GM06990 (cell line): ENCODE measurements at regions not wholly inside any gene's neighbourhood (a gene's known extent, or its start where the extent isn't known, plus 50 kb on each side); places are given as distances from the start of the nearest gene placed in this dataset.

Experiments
- DNase-seq: peaks from one replicate; pipeline ENCODE4 v3.0.0-alpha.2; 2011; ENCODE audit not compliant: insufficient read length; ENCODE audit errors: extremely low read depth
- H3K27me3 ChIP-seq: replicated peaks from 2 replicates; pipeline ENCODE4 v1.6.0; 2011; ENCODE audit warnings: low read length; ENCODE audit not compliant: control insufficient read depth, insufficient read depth
- H3K36me3 ChIP-seq: 2 replicates; pipeline ENCODE4 v1.5.1; 2011; ENCODE audit warnings: low read length; ENCODE audit not compliant: control insufficient read depth, insufficient read depth
- H3K4me3 ChIP-seq: replicated peaks from 2 replicates; pipeline ENCODE4 v1.5.1; 2011; ENCODE audit warnings: low read depth, mild to moderate bottlenecking, control low read depth, low read length
- CTCF ChIP-seq: IDR thresholded peaks from 2 replicates; pipeline ENCODE4 v1.5.1; 2011; ENCODE audit warnings: low read length, control low read depth, mild to moderate bottlenecking, inconsistent platforms; ENCODE audit not compliant: insufficient read depth, poor library complexity, severe bottlenecking

GRCh38 chr1:95435611-95436010 is 201.6 kb downstream of the RWDD3 start:
- H3K4me3 ChIP-seq = no peak overlapping the region
- no peak for DNase-seq

GRCh38 chr1:95437011-95437410 is 203.0 kb downstream of the RWDD3 start:
- no peak overlapping the region for H3K4me3 ChIP-seq
- no peak for DNase-seq
- TF ChIP-seq CTCF = no peak
- no peaks in the 10 kb centered on the region for H3K36me3 ChIP-seq
- H3K27me3 ChIP-seq = no peaks in the 10 kb centered on the region

More at GRCh38 chr1:95435611-95436010, 201.6 kb downstream of the RWDD3 start:
- H3K27me3 ChIP-seq = no peaks in the 10 kb centered on the region
- no peaks in the 10 kb centered on the region for H3K36me3 ChIP-seq
- no peak for TF ChIP-seq CTCF

DNA sequence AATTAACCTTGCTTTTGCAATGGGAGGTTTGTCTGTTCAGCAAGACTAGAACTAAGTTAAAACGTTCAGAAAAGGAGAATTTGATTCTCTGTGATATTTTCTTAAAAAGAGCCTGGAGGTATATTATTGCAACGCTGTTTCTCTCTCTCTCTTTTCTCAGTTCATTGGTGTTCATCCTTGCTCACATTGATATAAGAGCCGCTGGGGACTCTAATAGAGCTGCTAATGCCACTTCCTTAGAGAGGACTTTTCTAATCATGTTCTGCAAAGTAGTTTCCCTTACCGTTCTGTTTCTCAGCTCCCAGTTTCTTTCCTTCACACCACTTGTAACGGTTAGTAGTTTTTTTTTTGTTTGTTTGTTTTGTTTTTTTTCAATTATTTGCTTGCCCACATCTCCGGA is 203.8 kb downstream of the RWDD3 start:
- Histone ChIP-seq H3K36me3 (no peaks in the 10 kb centered on the region), H3K27me3 (no peaks in the 10 kb centered on the region), H3K4me3 (no peak overlapping the region)
- no peak for DNase-seq
- TF ChIP-seq CTCF = no peak

- TF ChIP-seq CTCF = no peak
- no peak for DNase-seq
- Histone ChIP-seq H3K4me3 (no peak overlapping the region), H3K27me3 (no peaks in the 10 kb centered on the region), H3K36me3 (no peaks in the 10 kb centered on the region)
Observed at GRCh38 chr1:95438218-95438948, 204.4 kb downstream of the RWDD3 start.

DNA sequence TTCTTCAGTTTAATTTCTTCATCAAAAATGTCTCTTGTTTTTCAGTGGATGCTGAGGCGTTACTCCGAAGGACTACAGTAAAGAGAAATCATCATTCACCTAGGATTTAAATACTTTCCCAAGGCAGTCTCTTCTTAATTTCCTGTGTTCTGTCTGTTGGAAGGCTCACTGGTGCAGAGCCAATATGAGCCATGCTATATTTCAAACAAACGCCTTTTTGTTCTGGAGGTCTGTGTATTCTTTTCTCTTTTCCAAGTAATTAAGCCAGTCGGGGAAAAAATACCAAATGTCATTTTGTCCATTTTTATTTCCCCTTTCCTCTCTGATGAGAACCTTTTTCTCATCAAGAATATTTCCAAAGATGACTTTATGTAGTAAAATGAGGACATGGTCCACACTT is 206.5 kb downstream of the RWDD3 start:
- H3K4me3 ChIP-seq = no peak overlapping the region
- no peaks in the 10 kb centered on the region for H3K36me3 ChIP-seq
- no peaks in the 10 kb centered on the region for H3K27me3 ChIP-seq
- no peak for TF ChIP-seq CTCF
- no peak for DNase-seq

DNA sequence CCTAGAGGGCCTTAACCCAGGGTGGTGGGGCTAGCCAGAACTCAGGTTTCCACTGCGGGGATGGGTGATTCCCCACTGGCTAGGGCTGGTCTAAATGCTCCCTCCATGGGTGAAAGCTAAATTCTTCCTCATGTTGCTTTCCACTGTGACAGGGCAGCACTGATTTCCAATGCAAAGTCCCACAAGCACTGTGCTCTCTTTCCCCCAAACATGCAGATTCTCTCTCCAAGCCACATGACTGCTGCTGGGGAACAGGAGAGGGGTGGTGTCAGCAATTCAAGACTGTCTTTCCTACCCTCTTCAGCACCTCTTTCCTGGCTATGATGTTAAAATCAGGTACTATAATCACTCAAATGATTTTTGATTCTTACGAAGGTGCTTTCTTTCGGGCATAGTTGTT is 215.5 kb downstream of the RWDD3 start:
- Histone ChIP-seq H3K4me3 (no peak overlapping the region), H3K36me3 (no peaks in the 10 kb centered on the region), H3K27me3 (no peaks in the 10 kb centered on the region)
- no peak for DNase-seq
- TF ChIP-seq CTCF = no peak
